ENCODE measurements at regions not wholly inside any gene's neighbourhood (a gene's known extent, or its start where the extent isn't known, plus 50 kb on each side); places are given as distances from the start of the nearest gene placed in this dataset.

GRCh38 chr10:28481968-28482367 is 51.0 kb upstream of the WAC start:
- no peak overlapping the region for H3K4me3 ChIP-seq (ENCODE audit: low read depth, low read length)
- TF ChIP-seq, protein P1, sequence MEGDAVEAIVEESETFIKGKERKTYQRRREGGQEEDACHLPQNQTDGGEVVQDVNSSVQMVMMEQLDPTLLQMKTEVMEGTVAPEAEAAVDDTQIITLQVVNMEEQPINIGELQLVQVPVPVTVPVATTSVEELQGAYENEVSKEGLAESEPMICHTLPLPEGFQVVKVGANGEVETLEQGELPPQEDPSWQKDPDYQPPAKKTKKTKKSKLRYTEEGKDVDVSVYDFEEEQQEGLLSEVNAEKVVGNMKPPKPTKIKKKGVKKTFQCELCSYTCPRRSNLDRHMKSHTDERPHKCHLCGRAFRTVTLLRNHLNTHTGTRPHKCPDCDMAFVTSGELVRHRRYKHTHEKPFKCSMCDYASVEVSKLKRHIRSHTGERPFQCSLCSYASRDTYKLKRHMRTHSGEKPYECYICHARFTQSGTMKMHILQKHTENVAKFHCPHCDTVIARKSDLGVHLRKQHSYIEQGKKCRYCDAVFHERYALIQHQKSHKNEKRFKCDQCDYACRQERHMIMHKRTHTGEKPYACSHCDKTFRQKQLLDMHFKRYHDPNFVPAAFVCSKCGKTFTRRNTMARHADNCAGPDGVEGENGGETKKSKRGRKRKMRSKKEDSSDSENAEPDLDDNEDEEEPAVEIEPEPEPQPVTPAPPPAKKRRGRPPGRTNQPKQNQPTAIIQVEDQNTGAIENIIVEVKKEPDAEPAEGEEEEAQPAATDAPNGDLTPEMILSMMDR (IDR thresholded peaks at IDR 0.05; ENCODE audit: insufficient read depth, low read depth, low read length) = no peak
- no peak for DNase-seq (ENCODE audit: low read depth)

Small RNA genes lying in the stretch of these regions (small RNA-seq; reads per million reads assigned to genes)
- 0.28 reads per million for gene RF00012

Data from fibroblast of villous mesenchyme (primary cell).